RWPE2 (cell line): ENCODE measurements at regions not wholly inside any gene's neighbourhood (a gene's known extent, or its start where the extent isn't known, plus 50 kb on each side); places are given as distances from the start of the nearest gene placed in this dataset.

Source experiments
- ATAC-seq: fragments of 200-7000 bp; cut with Tn5 transposase; 3 replicates; pipeline ENCODE4 v1.9.1; 2021; ENCODE audit warnings: low read depth
- DNase-seq: peaks from one replicate; pipeline ENCODE4 v3.0.0-alpha.2; 2020; ENCODE audit warnings: low spot score
- H3K27ac ChIP-seq: fragments of 450-650 bp; 2 replicates; pipeline ENCODE4 v1.5.1; 2017; ENCODE audit warnings: mild to moderate bottlenecking; ENCODE audit not compliant: poor library complexity, severe bottlenecking
- H3K27me3 ChIP-seq: fragments of 250-450 bp; sonication (Bioruptor Pico); 2 replicates; pipeline ENCODE4 v1.5.1; 2021; ENCODE audit warnings: mild to moderate bottlenecking, moderate library complexity; ENCODE audit not compliant: insufficient read depth, poor library complexity, severe bottlenecking
- H3K36me3 ChIP-seq: fragments of 250-450 bp; sonication (Bioruptor Pico); 2 replicates; pipeline ENCODE4 v1.5.1; 2020; ENCODE audit warnings: low read depth, mild to moderate bottlenecking, moderate library complexity
- H3K4me1 ChIP-seq: fragments of 250-450 bp; sonication (Bioruptor Pico); 2 replicates; pipeline ENCODE4 v1.5.1; 2021; ENCODE audit warnings: mild to moderate bottlenecking, moderate library complexity; ENCODE audit not compliant: insufficient read depth, poor library complexity, severe bottlenecking
- H3K4me3 ChIP-seq: fragments of 250-450 bp; sonication (Bioruptor Pico); 2 replicates; pipeline ENCODE4 v1.5.1; 2021; ENCODE audit warnings: mild to moderate bottlenecking, moderate library complexity; ENCODE audit not compliant: severe bottlenecking
- H3K9me3 ChIP-seq: fragments of 250-450 bp; sonication (Bioruptor Pico); 2 replicates; pipeline ENCODE4 v1.5.1; 2021; ENCODE audit warnings: mild to moderate bottlenecking, moderate library complexity; ENCODE audit not compliant: severe bottlenecking
- TF ChIP-seq, protein P1 (sequence below): fragments of 450-650 bp; IDR thresholded peaks from one replicate; pipeline ENCODE4 v1.5.1; 2017; ENCODE audit warnings: mild to moderate bottlenecking, moderate library complexity; ENCODE audit not compliant: poor library complexity, severe bottlenecking

DNA sequence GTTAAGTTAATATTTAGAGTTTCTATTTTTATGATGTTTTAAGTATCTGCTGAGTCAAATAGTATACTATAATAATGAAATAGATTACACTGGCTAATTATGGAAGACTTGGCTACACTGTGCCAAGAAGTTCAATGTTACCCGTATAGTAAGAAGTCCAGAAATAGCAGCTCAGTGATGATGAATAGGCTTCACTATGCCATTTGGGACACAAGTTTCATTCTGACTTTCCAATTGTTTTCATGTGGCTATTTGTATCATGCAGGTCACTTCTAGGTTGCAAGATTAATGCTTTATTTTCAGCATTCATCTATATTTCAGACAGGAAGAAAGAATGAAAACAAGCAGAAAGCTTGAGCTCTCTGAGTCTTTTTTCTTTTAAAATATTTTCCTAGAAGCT lies 194.5 kb upstream of the RIOK2 start:
- no peaks in the 10 kb centered on the region for H3K9me3 ChIP-seq
- TF ChIP-seq, protein P1, sequence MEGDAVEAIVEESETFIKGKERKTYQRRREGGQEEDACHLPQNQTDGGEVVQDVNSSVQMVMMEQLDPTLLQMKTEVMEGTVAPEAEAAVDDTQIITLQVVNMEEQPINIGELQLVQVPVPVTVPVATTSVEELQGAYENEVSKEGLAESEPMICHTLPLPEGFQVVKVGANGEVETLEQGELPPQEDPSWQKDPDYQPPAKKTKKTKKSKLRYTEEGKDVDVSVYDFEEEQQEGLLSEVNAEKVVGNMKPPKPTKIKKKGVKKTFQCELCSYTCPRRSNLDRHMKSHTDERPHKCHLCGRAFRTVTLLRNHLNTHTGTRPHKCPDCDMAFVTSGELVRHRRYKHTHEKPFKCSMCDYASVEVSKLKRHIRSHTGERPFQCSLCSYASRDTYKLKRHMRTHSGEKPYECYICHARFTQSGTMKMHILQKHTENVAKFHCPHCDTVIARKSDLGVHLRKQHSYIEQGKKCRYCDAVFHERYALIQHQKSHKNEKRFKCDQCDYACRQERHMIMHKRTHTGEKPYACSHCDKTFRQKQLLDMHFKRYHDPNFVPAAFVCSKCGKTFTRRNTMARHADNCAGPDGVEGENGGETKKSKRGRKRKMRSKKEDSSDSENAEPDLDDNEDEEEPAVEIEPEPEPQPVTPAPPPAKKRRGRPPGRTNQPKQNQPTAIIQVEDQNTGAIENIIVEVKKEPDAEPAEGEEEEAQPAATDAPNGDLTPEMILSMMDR, result no peak
- H3K4me1 ChIP-seq, result no peaks in the 10 kb centered on the region
- no peaks in the 10 kb centered on the region for H3K36me3 ChIP-seq
- no peak overlapping the region for H3K27ac ChIP-seq
- DNase-seq, result no peak
- no peak for ATAC-seq
- no peaks in the 10 kb centered on the region for H3K27me3 ChIP-seq
- no peak overlapping the region for H3K4me3 ChIP-seq

DNA sequence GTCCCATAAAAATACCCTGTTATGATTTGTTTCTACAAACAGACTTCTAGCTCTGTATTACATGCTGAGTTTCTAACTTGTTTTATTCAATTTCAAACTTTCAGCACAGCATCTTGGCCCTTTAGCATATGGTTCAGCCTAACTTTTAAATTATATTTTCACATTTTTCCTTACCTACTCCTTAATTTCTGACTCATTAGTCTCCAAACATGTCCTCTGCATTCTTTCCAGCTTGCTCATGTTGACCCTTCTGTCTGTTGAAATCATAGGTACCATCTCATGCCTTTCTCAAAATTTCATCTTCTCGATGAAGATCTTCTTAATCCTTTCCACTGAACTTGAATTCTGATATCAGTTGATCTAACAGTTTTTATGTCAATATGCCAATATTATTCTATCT lies 200.9 kb upstream of the RIOK2 start:
- ATAC-seq (peak; percentile 57; the same call in 2 of the 3 replicates), DNase-seq (no peak)
- Histone ChIP-seq H3K36me3 (no peaks in the 10 kb centered on the region), H3K4me1 (no peaks in the 10 kb centered on the region), H3K9me3 (no peaks in the 10 kb centered on the region), H3K4me3 (no peak overlapping the region), H3K27ac (no peak overlapping the region), H3K27me3 (no peaks in the 10 kb centered on the region)
- TF ChIP-seq, protein P1, result no peak

DNA sequence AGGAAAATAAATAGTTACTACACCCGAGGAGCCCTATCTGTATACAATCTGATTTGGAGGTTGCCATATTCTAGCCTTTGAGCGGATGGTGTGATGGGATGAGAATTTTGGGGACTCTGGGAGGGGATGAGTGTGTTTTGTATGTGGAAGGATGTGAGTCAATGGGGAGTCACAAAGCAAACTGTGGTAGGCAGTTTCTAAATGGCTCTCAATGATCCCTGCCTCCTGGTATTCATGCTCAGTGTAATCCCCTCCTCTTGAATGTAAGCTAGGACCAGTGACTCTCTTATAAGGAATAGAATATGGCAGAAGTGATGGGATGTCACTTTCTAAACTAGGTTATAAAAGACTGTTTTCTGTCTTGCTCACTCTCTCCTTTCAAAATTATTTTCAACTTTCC lies 205.7 kb upstream of the RIOK2 start:
- ATAC-seq (peak; percentile 35; the same call in 1 of the 3 replicates), DNase-seq (no peak)
- H3K27ac ChIP-seq, result no peak overlapping the region
- no peaks in the 10 kb centered on the region for H3K9me3 ChIP-seq
- no peaks in the 10 kb centered on the region for H3K36me3 ChIP-seq
- H3K4me1 ChIP-seq, result no peaks in the 10 kb centered on the region
- H3K4me3 ChIP-seq, result no peak overlapping the region
- H3K27me3 ChIP-seq, result no peaks in the 10 kb centered on the region
- TF ChIP-seq, protein P1, result no peak

DNA sequence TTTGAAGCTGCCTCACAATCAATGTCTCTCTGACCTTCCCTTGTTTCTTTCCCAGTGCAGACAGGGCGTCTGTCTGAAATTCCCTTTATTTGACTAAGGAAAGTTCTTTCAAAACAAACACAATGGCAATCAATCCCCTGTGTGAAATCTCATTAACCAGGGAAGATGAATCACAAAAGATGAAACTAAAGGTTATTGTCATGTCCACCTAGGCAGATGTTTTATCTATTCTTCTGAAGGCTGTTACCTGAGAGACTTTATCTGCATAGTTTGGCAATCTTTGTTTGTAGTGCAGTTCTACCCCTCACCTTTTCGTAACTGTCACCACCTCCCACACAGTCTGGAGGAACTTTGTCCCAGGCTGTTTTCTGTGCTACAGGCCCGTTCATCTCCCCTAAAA lies 217.5 kb upstream of the RIOK2 start:
- no peaks in the 10 kb centered on the region for H3K4me1 ChIP-seq
- no peak overlapping the region for H3K27ac ChIP-seq
- TF ChIP-seq, protein P1, result no peak
- no peak for ATAC-seq
- H3K4me3 ChIP-seq, result no peak overlapping the region
- H3K36me3 ChIP-seq, result no peaks in the 10 kb centered on the region
- no peaks in the 10 kb centered on the region for H3K9me3 ChIP-seq
- no peaks in the 10 kb centered on the region for H3K27me3 ChIP-seq
- no peak for DNase-seq

DNA sequence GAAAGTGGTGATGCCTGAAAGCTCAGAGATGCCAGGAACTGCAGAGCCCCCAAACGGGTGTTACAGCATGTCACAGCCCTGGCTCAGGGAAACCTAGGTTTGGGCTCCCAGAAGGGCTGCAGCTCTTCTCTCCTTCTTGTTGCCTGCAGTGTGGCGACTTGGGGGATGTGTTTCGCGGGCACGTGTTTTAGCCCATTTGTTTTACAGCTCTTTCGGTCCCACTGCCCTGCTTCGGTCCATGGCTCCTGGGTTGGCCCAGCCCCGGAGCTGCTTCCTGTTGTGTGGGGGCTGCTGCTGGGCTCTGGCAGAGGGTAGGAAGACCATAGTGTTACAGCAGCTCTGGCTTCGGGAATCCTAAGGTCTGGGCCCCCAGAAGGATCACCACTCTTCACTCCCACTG lies 222.9 kb upstream of the RIOK2 start:
- DNase-seq, result no peak
- no peak overlapping the region for H3K27ac ChIP-seq
- TF ChIP-seq, protein P1, result no peak

More for the DNA sequence above, 222.9 kb upstream of the RIOK2 start:
- H3K4me3 ChIP-seq, result no peak overlapping the region
- H3K27me3 ChIP-seq, result no peaks in the 10 kb centered on the region
- no peaks in the 10 kb centered on the region for H3K4me1 ChIP-seq
- no peaks in the 10 kb centered on the region for H3K9me3 ChIP-seq
- no peaks in the 10 kb centered on the region for H3K36me3 ChIP-seq
- ATAC-seq, result no peak
